WERI-Rb-1 (cell line): ENCODE measurements at regions not wholly inside any gene's neighbourhood (a gene's known extent, or its start where the extent isn't known, plus 50 kb on each side); places are given as distances from the start of the nearest gene placed in this dataset.

Source experiments
- DNase-seq: peaks from one replicate; pipeline ENCODE4 v3.0.0-alpha.2; 2020
- H3K27ac ChIP-seq: fragments of 250-450 bp; sonication (Bioruptor Pico); 2 replicates; pipeline ENCODE4 v1.5.1; 2020; ENCODE audit warnings: mild to moderate bottlenecking, moderate library complexity
- H3K27me3 ChIP-seq: fragments of 250-450 bp; sonication (Bioruptor Pico); 2 replicates; pipeline ENCODE4 v1.5.1; 2021; ENCODE audit warnings: mild to moderate bottlenecking, low read depth, moderate library complexity; ENCODE audit not compliant: insufficient read depth, severe bottlenecking
- H3K36me3 ChIP-seq: fragments of 250-450 bp; sonication (Bioruptor Pico); 2 replicates; pipeline ENCODE4 v1.5.1; 2020; ENCODE audit warnings: mild to moderate bottlenecking, moderate library complexity
- H3K4me3 ChIP-seq: 2 replicates; pipeline ENCODE4 v1.5.1; 2011; ENCODE audit warnings: low read depth, mild to moderate bottlenecking, control low read depth, low read length
- H3K9me3 ChIP-seq: fragments of 250-450 bp; sonication (Bioruptor Pico); 2 replicates; pipeline ENCODE4 v1.5.1; 2021; ENCODE audit warnings: mild to moderate bottlenecking, moderate library complexity; ENCODE audit not compliant: severe bottlenecking
- CTCF ChIP-seq: IDR thresholded peaks from 2 replicates; pipeline ENCODE4 v1.5.1; 2011; ENCODE audit warnings: low read depth, mild to moderate bottlenecking, control low read depth, inconsistent platforms, low read length

GRCh38 chr7:46150721-46151120, 229.6 kb upstream of the IGFBP3 start:
- DNase-seq: no peak
- Histone ChIP-seq H3K27me3 (peaks cover 7% of the 10 kb centered on the region), H3K9me3 (no peaks in the 10 kb centered on the region), H3K4me3 (no peak overlapping the region), H3K36me3 (no peaks in the 10 kb centered on the region), H3K27ac (no peak overlapping the region)
- no peak for TF ChIP-seq CTCF

GRCh38 chr7:46150202-46150601, 229.1 kb upstream of the IGFBP3 start:
- Histone ChIP-seq H3K27me3 (peaks cover 7% of the 10 kb centered on the region), H3K27ac (no peak overlapping the region), H3K4me3 (no peak overlapping the region), H3K9me3 (no peaks in the 10 kb centered on the region), H3K36me3 (no peaks in the 10 kb centered on the region)
- no peak for DNase-seq
- no peak for TF ChIP-seq CTCF

- peaks cover 2% of the 10 kb centered on the region for H3K9me3 ChIP-seq
- no peak for TF ChIP-seq CTCF
- no peak for DNase-seq
- no peak overlapping the region for H3K4me3 ChIP-seq
- peaks cover 7% of the 10 kb centered on the region for H3K27me3 ChIP-seq
- no peaks in the 10 kb centered on the region for H3K36me3 ChIP-seq
- no peak overlapping the region for H3K27ac ChIP-seq
These were observed 226.8 kb upstream of the IGFBP3 start for GRCh38 chr7:46147871-46148270.

GRCh38 chr7:46146454-46147255, 225.6 kb upstream of the IGFBP3 start:
- H3K27me3 ChIP-seq: peaks cover 7% of the 10 kb centered on the region
- H3K27ac ChIP-seq: no peak overlapping the region
- DNase-seq: no peak
- TF ChIP-seq CTCF: no peak
- no peaks in the 10 kb centered on the region for H3K36me3 ChIP-seq
- H3K4me3 ChIP-seq: no peak overlapping the region
- H3K9me3 ChIP-seq: peaks cover 2% of the 10 kb centered on the region

GRCh38 chr7:46145412-46145811, 224.3 kb upstream of the IGFBP3 start:
- Histone ChIP-seq H3K27me3 (peaks cover 7% of the 10 kb centered on the region), H3K36me3 (no peaks in the 10 kb centered on the region), H3K4me3 (no peak overlapping the region), H3K9me3 (peaks cover 2% of the 10 kb centered on the region), H3K27ac (no peak overlapping the region)
- no peak for DNase-seq
- TF ChIP-seq CTCF: no peak
